A673 (cell line): ENCODE measurements at regions not wholly inside any gene's neighbourhood (a gene's known extent, or its start where the extent isn't known, plus 50 kb on each side); places are given as distances from the start of the nearest gene placed in this dataset.

Experiments used
- BruUV-seq: library from RNA; stranded (reverse); fragments of 400-500 nt; replicated peaks from 2 replicates; lab custom pipeline; 2021; lab: Mats Ljungman, UMichigan
- CTCF ChIA-PET: fragments of 300-600 bp; sonication (Branson Sonifier 250); formaldehyde crosslinking; loops from one replicate; lab custom pipeline; 2022; ENCODE audit warnings: antibody characterized with exemption; lab: Charles Lee
- POLR2A ChIA-PET: fragments of 300-600 bp; sonication (Branson Sonifier 250); formaldehyde crosslinking; loops from one replicate; lab custom pipeline; 2022; ENCODE audit warnings: antibody characterized with exemption; ENCODE audit not compliant: low non-redundant PET; lab: Charles Lee
- DNase-seq: peaks from one replicate; pipeline ENCODE4 v3.0.0-alpha.2; 2015; ENCODE audit warnings: low spot score
- H3K27ac ChIP-seq: fragments of 200-600 bp; sonication (generic); 2 replicates; pipeline ENCODE4 v1.5.1; 2016; ENCODE audit warnings: mixed run types, low read depth, mild to moderate bottlenecking, mixed read lengths, antibody characterized with exemption, low read length; ENCODE audit not compliant: poor library complexity, severe bottlenecking
- H3K27me3 ChIP-seq: fragments of 200-600 bp; sonication (generic); replicated peaks from 2 replicates; pipeline ENCODE4 v1.6.1; 2017; ENCODE audit warnings: mixed run types, low read depth, mild to moderate bottlenecking, mixed read lengths, antibody characterized with exemption, low read length; ENCODE audit not compliant: insufficient read depth, poor library complexity
- H3K36me3 ChIP-seq: fragments of 200-600 bp; sonication (generic); 2 replicates; pipeline ENCODE4 v1.6.1; 2016; ENCODE audit warnings: mixed run types, mild to moderate bottlenecking, mixed read lengths, antibody characterized with exemption, low read length; ENCODE audit not compliant: insufficient read depth, poor library complexity, severe bottlenecking
- H3K4me1 ChIP-seq: fragments of 200-600 bp; sonication (generic); 2 replicates; pipeline ENCODE4 v1.6.1; 2017; ENCODE audit warnings: mixed run types, mild to moderate bottlenecking, mixed read lengths, antibody characterized with exemption, low read length; ENCODE audit not compliant: insufficient read depth, poor library complexity, severe bottlenecking
- H3K4me3 ChIP-seq: fragments of 200-600 bp; sonication (generic); 2 replicates; pipeline ENCODE4 v1.5.1; 2016; ENCODE audit warnings: low read depth, mixed run types, mild to moderate bottlenecking, mixed read lengths, low read length; ENCODE audit not compliant: poor library complexity, severe bottlenecking
- H3K9me3 ChIP-seq: fragments of 200-600 bp; sonication (generic); 2 replicates; pipeline ENCODE4 v1.6.1; 2016; ENCODE audit warnings: mixed run types, low read depth, mild to moderate bottlenecking, mixed read lengths, antibody characterized with exemption, low read length; ENCODE audit not compliant: poor library complexity, severe bottlenecking
- EZH2 ChIP-seq: fragments of 200-600 bp; sonication (generic); IDR thresholded peaks from 2 replicates; pipeline ENCODE4 v1.6.1; 2017; ENCODE audit warnings: borderline replicate concordance, low read depth, mild to moderate bottlenecking, mixed read lengths, antibody characterized with exemption, low read length; ENCODE audit not compliant: poor library complexity, severe bottlenecking
- intact Hi-C: fragments of 100-400 bp; cut with micrococcal nuclease; formaldehyde crosslinking; loops from one replicate; pipeline ENCODE4 v1.10.0; 2022; ENCODE audit not compliant: unreplicated experiment
- TF ChIP-seq, protein P1 (sequence below): fragments of 300-800, 200-600 bp; sonication (generic); conservative IDR thresholded peaks from 2 replicates; pipeline ENCODE4 v1.5.1; 2017; ENCODE audit warnings: low read depth, mild to moderate bottlenecking, antibody characterized with exemption, low read length, moderate library complexity, mixed read lengths

GRCh38 chr7:84705706-84706105 is 481.1 kb downstream of the SEMA3D start:
- H3K4me1 ChIP-seq = peaks cover 24% of the 10 kb centered on the region
- TF ChIP-seq, protein P1, sequence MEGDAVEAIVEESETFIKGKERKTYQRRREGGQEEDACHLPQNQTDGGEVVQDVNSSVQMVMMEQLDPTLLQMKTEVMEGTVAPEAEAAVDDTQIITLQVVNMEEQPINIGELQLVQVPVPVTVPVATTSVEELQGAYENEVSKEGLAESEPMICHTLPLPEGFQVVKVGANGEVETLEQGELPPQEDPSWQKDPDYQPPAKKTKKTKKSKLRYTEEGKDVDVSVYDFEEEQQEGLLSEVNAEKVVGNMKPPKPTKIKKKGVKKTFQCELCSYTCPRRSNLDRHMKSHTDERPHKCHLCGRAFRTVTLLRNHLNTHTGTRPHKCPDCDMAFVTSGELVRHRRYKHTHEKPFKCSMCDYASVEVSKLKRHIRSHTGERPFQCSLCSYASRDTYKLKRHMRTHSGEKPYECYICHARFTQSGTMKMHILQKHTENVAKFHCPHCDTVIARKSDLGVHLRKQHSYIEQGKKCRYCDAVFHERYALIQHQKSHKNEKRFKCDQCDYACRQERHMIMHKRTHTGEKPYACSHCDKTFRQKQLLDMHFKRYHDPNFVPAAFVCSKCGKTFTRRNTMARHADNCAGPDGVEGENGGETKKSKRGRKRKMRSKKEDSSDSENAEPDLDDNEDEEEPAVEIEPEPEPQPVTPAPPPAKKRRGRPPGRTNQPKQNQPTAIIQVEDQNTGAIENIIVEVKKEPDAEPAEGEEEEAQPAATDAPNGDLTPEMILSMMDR = no peak
- no peak for TF ChIP-seq EZH2
- intact Hi-C loops = no loop called here
- DNase-seq = no peak
- ChIA-PET CTCF (no interaction called here), POLR2A (no interaction called here)
- H3K4me3 ChIP-seq = no peak overlapping the region
- no TSS peak for BruUV-seq
- no peaks in the 10 kb centered on the region for H3K9me3 ChIP-seq
- no peaks in the 10 kb centered on the region for H3K36me3 ChIP-seq
- no peak overlapping the region for H3K27ac ChIP-seq
- no peaks in the 10 kb centered on the region for H3K27me3 ChIP-seq

GRCh38 chr7:84705079-84705478 is 481.8 kb downstream of the SEMA3D start:
- TF ChIP-seq EZH2 = no peak
- TF ChIP-seq, protein P1 = no peak
- Histone ChIP-seq H3K36me3 (no peaks in the 10 kb centered on the region), H3K4me3 (no peak overlapping the region), H3K27me3 (no peaks in the 10 kb centered on the region), H3K4me1 (peaks cover 27% of the 10 kb centered on the region), H3K27ac (no peak overlapping the region), H3K9me3 (no peaks in the 10 kb centered on the region)
- ChIA-PET CTCF (no interaction called here), POLR2A (no interaction called here)
- no TSS peak for BruUV-seq
- no peak for DNase-seq
- intact Hi-C loops = no loop called here

- no peaks in the 10 kb centered on the region for H3K9me3 ChIP-seq
- no peak overlapping the region for H3K4me3 ChIP-seq
- no peak overlapping the region for H3K27ac ChIP-seq
- CTCF ChIA-PET = no interaction called here
- H3K36me3 ChIP-seq = no peaks in the 10 kb centered on the region
- H3K4me1 ChIP-seq = peaks cover 27% of the 10 kb centered on the region
- intact Hi-C loops = no loop called here
- DNase-seq = no peak
- no TSS peak for BruUV-seq
- TF ChIP-seq, protein P1 = no peak
- POLR2A ChIA-PET = no interaction called here
- H3K27me3 ChIP-seq = no peaks in the 10 kb centered on the region
Measured at GRCh38 chr7:84704380-84704779, 482.5 kb downstream of the SEMA3D start.
